Mucosa of descending colon (tissue), 3 donors: ENCODE measurements at regions not wholly inside any gene's neighbourhood (a gene's known extent, or its start where the extent isn't known, plus 50 kb on each side); places are given as distances from the start of the nearest gene placed in this dataset.

ENCODE experiments used
- ATAC-seq: fragments of 200-7000 bp; cut with Tn5 transposase; one replicate; pipeline ENCODE4 v1.9.1; 2020; ENCODE audit warnings: mild to moderate bottlenecking, moderate library complexity
- DNase-seq, 3 donors: peaks; one replicate each; pipeline ENCODE4 v3.0.0-alpha.2; 2020
- H3K36me3 ChIP-seq: fragments of 200-600 bp; one replicate; pipeline ENCODE4 v1.8.0; 2021; ENCODE audit warnings: low read depth, mild to moderate bottlenecking
- H3K4me1 ChIP-seq: fragments of 200-600 bp; one replicate; pipeline ENCODE4 v1.8.0; 2021; ENCODE audit warnings: low read depth, mild to moderate bottlenecking
- H3K4me3 ChIP-seq: fragments of 200-600 bp; one replicate; pipeline ENCODE4 v1.8.0; 2021; ENCODE audit warnings: mild to moderate bottlenecking
- H3K9me3 ChIP-seq: fragments of 200-600 bp; one replicate; pipeline ENCODE4 v1.8.0; 2021; ENCODE audit warnings: mild to moderate bottlenecking
- intact Hi-C, 2 donors: fragments of 100-400 bp; cut with DNase I in 1 of 2; cut with micrococcal nuclease in 1 of 2; formaldehyde crosslinking; loops; one replicate each; pipeline versions ENCODE4 v1.11.0 to v1.11.1; 2022; cut with DNase I, micrococcal nuclease
- TF ChIP-seq, protein P1 (sequence below): fragments of 200-600 bp; IDR thresholded peaks from one replicate; pipeline ENCODE4 v1.8.0; 2022; ENCODE audit warnings: antibody characterized with exemption, mild to moderate bottlenecking
- donor health status: DM: no; HTN: no; CAD: no; lungs with moderate emphysema.
- donor health status: DM: no; HTN: no; CAD: no.
- donor health status: DM: no; HTN: yes; CAD: no.

DNA sequence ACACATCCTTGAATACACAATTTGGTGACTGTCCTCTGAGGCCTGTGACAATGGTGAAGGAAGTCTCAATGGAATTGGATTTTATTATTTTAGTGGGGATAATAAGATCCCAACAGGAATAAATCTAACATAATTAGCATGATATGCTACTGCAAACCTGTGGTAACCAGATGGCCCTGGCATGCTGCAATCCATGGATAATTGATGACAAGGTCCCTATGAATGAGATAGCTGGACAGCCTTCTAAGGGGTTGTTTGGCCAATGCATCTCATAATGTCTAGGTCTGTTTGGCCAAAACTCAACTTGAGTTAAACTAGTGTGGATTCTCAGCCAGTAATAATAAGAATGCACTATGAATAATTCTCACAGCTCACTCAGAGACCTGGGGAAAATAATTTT, 145.3 kb upstream of the GALNTL6 start:
- no peak for ATAC-seq
- Histone ChIP-seq H3K4me1 (no peaks in the 10 kb centered on the region), H3K4me3 (no peak overlapping the region), H3K36me3 (no peaks in the 10 kb centered on the region), H3K9me3 (no peaks in the 10 kb centered on the region)
- TF ChIP-seq, protein P1, sequence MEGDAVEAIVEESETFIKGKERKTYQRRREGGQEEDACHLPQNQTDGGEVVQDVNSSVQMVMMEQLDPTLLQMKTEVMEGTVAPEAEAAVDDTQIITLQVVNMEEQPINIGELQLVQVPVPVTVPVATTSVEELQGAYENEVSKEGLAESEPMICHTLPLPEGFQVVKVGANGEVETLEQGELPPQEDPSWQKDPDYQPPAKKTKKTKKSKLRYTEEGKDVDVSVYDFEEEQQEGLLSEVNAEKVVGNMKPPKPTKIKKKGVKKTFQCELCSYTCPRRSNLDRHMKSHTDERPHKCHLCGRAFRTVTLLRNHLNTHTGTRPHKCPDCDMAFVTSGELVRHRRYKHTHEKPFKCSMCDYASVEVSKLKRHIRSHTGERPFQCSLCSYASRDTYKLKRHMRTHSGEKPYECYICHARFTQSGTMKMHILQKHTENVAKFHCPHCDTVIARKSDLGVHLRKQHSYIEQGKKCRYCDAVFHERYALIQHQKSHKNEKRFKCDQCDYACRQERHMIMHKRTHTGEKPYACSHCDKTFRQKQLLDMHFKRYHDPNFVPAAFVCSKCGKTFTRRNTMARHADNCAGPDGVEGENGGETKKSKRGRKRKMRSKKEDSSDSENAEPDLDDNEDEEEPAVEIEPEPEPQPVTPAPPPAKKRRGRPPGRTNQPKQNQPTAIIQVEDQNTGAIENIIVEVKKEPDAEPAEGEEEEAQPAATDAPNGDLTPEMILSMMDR = no peak
- DNase-seq = no peak
- intact Hi-C loops = no loop called here

DNA sequence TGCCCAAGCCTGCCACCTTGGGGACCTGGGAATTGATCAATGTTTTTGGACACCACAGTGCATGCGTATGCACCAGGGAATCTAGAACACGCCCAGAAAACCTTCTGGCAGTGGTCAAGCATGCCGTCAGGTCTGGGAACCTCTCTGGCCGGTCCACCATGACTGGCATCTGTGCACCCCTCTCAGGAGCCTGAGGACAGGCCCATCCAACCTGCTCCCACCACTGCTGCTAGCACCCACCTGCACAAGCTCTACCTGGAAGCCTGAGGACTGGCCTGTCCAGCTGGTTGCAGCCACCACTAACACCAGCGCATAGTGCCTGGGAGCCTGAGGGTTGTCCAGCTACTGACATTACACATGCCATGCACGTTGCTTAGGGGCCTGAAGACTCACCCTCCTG, 162.1 kb upstream of the GALNTL6 start:
- H3K4me1 ChIP-seq = no peaks in the 10 kb centered on the region
- H3K4me3 ChIP-seq = no peak overlapping the region
- DNase-seq (no peak), ATAC-seq (no peak)
- no peaks in the 10 kb centered on the region for H3K36me3 ChIP-seq
- intact Hi-C loops = no loop called here
- TF ChIP-seq, protein P1 = no peak
- H3K9me3 ChIP-seq = no peaks in the 10 kb centered on the region

DNA sequence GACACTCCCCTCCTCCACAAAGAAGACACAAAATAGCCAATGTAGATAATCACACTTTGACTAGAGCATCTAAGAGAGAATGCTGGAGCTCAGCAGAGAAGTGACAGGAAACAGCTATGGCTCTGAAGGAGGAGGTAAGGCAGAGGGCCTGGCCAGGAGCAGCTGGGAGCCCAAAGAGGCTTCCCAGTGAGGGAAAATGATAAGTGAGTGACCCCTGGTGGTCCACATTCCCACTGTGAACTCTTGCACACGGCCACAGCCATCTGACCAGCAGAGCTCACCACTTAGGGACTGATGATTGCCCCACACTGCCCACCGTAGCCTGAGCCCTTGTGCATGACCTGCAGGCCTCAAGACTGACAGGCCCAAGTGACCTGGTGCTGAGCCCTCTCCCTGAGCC, 162.7 kb upstream of the GALNTL6 start:
- DNase-seq = no peak
- H3K4me3 ChIP-seq = no peak overlapping the region
- H3K4me1 ChIP-seq = no peaks in the 10 kb centered on the region
- intact Hi-C loops = no loop called here
- no peaks in the 10 kb centered on the region for H3K9me3 ChIP-seq
- TF ChIP-seq, protein P1 = no peak
- no peak for ATAC-seq
- no peaks in the 10 kb centered on the region for H3K36me3 ChIP-seq

DNA sequence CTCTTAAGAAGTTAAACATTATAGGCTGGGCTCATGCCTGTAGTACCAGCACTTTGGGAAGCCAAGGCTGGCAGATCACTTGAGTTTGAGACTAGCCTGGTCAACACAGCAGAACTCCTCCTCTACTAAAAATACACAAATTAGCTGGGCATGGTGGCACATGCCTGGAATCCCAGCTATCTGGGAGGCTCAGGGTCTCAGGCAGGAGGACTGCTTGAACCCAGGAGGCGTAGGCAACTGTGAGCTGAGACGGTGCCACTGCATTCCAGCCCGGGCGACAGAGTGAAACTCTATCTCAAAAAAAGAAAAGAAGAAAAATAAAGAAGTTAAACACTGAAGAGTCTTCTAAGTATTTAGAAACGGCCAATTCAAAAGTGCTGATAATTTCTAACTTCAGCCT, 164.3 kb upstream of the GALNTL6 start:
- Histone ChIP-seq H3K4me3 (no peak overlapping the region), H3K36me3 (no peaks in the 10 kb centered on the region), H3K4me1 (no peaks in the 10 kb centered on the region), H3K9me3 (no peaks in the 10 kb centered on the region)
- intact Hi-C loops = no loop called here
- TF ChIP-seq, protein P1 = no peak
- no peak for DNase-seq
- no peak for ATAC-seq

DNA sequence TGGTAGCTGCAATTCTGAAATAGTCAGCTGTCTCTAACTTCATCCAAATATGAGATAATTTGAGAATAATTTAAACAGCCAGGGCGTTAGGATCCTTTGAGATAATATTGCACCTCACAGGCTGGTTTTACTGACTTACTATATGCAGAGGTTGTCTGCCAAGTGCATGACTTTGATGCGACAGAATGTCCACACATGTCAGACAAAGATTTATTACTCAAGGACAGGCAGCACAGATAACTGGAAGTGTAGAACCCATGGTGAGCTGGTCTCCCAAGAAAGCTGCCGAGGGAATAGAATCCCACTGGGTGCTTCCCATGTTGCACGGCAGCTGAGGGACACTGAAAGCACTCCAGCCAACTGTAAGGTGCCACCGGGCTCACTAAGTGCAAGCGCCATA, 166.2 kb upstream of the GALNTL6 start:
- ATAC-seq (no peak), DNase-seq (no peak)
- TF ChIP-seq, protein P1 = no peak
- Histone ChIP-seq H3K36me3 (no peaks in the 10 kb centered on the region), H3K9me3 (no peaks in the 10 kb centered on the region), H3K4me1 (no peaks in the 10 kb centered on the region), H3K4me3 (no peak overlapping the region)
- intact Hi-C loops = no loop called here

DNA sequence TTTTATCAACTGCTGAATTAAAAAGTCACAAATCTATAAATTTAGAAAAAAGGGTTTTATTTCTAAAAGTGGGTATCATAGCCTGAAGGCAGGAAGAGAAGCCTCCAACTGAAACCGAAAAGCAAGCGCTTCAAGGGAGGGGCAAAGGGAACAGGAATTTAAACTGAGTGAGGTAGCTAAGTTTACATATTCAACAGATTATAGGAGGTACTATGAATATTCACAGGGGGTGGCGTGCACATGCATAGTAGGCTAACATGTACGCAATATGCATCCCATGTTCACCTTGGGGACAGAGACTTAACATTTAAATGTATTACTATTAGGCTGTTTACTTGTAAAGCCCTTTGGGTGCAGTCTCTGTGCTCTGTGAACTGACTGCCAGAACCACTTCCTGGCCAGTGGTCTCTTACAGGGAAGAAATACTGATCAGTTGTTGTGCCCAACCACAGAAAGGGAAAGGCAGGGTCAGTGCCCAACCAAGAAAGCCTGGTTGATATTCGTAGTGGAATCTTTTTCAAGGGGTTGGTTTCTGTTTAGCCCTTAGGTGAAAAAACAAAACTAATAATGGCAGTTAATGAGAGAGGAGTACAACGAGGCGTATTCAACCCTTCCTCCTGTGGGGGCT, 168.7 kb upstream of the GALNTL6 start:
- TF ChIP-seq, protein P1 = no peak
- no peak for DNase-seq
- H3K4me1 ChIP-seq = no peaks in the 10 kb centered on the region
- no peaks in the 10 kb centered on the region for H3K9me3 ChIP-seq
- peak; percentile 14 for ATAC-seq
- intact Hi-C loops = no loop called here
- no peaks in the 10 kb centered on the region for H3K36me3 ChIP-seq
- H3K4me3 ChIP-seq = no peak overlapping the region
